ENCODE measurements at regions not wholly inside any gene's neighbourhood (a gene's known extent, or its start where the extent isn't known, plus 50 kb on each side); places are given as distances from the start of the nearest gene placed in this dataset.

DNA sequence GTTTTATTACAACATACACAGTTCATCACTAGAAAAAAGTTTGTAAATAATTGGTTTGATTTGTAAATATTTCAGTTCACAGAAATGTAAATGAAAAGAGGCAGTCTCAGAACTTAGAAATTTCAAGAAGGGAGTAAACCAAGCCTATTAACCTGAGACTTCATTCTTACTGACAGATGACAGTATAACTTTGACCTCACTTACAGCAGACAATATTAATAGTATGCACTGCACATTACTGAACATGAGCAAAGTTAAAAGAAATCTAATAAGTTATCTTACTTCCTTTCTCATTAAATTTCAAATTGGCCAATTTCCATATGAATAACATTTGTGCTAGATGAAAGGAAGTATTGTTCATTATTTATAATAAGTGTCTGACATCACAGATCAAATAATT is 235.8 kb downstream of the SLC6A15 start:
- DNase-seq (ENCODE audit: low spot score), result no peak

DNA sequence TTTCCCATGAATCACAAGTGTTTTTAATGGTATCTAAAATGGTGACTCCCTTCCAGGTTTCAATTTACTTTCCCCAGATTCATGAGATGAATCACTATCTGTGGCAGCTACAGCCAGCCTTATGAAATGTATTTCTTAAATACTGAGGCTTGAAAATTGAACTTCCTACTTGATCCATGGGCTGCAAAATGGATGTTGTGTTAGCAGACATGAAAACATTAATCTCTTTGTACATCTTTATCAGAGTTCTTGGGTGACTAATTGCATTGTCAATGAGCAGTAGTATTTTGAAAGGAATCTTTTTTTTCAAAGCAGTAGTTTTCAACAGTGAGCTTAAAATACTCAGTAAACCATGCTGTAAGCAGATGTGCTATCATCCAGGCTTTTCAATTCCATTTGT is 250.8 kb downstream of the SLC6A15 start:
- peak; percentile 21 for DNase-seq (ENCODE audit: low spot score)

DNA sequence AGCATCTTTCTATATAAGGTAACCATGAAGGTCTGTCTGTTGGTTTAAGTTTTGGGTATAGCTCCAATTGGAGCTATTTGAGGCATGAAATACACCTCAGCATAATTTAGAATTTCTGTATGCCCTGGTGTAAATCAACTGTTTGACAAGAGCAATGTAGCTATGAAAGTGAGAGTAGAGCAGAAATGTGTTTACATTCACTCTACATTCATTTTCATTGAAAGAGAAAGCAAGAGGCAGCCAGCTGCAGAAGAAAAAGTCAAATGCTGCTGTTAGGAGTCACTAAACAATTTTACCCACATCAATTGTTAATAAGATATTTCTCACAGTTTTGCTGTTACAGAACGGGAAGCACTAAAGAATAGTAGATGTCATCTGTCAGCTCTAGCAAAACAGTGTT is 252.5 kb downstream of the SLC6A15 start:
- no peak for DNase-seq (ENCODE audit: low spot score)

DNA sequence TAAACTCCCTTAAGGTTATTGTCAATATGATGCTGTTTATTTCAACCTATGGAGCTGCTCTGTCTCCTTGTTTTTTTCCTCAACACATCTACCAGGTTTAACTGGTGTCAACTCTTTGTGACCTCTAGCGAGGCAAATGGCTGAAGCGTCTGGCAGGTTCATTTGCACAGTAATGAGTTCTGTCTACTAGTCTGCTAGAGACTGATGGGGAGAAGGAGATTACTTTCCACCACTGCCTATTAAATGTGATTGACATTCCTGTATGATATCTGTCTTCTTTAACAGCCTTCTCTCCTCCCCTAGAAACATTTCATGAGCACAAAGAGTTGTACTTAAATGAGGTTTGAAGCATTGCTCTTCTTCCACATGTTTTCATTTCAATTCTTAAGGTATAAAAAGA is 253.7 kb downstream of the SLC6A15 start:
- DNase-seq (ENCODE audit: low spot score), result no peak

DNA sequence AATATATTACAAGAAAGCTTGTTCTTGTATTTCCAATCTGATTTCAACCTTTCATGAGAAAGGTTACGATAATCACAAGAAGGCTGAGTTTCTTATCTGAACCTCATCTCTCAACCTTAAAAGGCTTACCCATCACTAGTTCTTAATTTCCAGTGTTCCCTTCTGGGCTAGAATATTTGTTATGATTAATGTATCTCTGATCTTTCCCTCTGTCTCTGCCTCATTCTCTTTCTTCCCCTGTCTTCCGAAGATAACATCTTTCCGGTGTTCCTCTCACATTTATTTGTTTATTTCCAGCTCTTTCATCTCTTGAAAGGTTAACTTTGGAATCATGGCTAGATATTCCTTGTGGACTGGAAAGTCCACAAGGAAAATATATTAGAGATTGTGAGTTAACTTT is 255.9 kb downstream of the SLC6A15 start:
- no peak for DNase-seq (ENCODE audit: low spot score)

DNA sequence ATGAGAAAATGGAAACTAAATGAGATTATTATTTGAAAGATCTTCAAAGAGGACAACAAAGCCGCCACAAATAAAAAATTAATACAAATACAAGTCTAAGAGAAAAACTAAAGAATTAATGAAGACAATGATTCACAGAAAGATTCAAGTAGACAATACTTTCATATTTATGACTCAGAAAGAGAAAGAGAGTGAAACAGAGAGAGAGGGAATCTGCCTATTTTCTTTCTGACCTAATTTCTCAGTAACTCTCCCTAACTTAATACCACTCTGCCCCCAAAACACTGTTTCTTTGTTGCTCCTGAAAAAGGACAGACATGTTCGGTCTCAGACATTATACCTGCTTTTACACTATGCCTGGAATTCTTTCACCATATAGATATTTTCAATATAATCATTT is 259.1 kb downstream of the SLC6A15 start:
- DNase-seq (ENCODE audit: low spot score), result no peak

DNA sequence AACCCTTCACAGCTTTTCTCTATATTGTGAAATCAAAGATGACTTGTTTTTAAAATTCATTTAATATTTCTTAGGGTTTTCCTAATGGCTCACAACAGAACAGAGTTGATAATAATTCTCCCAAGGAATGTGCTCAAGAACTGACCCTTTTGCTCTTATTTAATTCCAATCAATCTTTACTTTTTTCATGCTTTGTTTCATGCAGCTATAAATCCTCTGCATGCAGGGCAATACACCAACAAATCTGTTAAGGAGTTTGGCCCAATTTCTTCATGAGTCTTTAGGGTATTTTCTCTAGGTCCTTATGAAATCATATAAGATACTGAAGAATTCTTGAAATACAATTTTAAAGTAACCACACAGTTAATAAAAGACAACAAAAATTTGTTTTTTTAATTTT is 264.2 kb downstream of the SLC6A15 start:
- DNase-seq (ENCODE audit: low spot score), result no peak

DNA sequence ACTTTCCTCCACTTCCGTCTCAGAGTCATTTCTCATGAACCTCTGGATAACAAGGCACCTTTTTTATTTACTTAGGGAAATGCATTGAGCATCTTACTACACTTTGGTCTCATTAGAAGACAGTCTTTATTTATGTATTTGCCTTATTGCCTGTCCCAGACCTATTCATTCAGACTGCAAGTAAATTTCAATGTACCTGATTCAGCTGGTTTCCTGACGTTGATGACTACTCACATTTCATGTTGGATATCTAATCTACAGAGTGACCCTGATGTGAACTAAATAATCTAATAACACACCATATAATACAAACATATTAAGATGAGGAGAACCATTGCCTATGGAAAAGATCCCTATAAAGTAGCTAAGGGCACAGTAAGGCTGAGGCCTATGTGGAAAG is 267.7 kb downstream of the SLC6A15 start:
- no peak for DNase-seq (ENCODE audit: low spot score)

DNA sequence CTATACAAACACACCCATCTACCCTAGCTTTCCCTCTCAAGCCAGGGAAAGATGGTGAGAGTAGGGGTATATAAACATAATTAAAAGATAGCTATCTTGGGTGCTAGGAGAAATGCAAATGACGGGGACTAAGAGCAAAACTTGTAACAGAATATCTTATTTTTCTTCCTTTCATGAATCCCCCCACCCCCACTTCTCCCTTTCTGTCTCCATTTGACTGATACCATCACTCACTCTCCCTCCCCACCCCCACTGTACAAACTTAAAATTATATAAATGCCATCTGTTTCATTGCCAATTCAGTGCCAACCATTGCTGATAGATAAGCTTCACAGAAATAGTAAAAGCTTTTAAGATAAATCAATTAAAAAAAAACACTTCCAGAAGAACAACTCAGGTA is 268.6 kb downstream of the SLC6A15 start:
- no peak for DNase-seq (ENCODE audit: low spot score)

DNA sequence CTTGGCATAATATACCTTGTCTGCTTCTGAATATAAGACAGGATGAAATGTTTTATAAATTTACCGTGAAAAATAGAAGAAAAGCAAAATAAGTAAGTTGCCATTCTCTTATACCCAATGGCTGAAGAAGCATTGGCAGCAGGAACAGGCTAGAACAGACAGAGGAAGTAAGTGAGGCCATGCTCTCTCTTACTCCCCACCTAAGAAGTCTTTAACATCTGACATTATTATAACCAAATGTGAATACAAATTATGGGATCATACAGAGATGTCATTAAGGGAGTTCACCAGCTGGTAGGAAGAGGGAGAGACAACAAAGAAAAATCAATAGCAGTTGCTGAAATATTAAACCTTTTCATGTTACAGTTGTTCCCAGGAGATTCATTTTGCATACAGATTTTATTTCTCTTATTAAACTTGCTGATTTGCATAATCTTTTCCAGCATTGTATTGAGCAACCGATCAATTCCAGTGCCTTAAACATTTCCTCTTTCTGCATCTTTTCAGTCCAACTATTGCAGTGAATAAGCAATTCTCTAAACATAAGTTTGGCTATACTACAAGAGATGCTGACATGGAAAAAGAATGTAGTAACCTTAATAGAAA is 270.6 kb downstream of the SLC6A15 start:
- no peak for DNase-seq (ENCODE audit: low spot score)

DNA sequence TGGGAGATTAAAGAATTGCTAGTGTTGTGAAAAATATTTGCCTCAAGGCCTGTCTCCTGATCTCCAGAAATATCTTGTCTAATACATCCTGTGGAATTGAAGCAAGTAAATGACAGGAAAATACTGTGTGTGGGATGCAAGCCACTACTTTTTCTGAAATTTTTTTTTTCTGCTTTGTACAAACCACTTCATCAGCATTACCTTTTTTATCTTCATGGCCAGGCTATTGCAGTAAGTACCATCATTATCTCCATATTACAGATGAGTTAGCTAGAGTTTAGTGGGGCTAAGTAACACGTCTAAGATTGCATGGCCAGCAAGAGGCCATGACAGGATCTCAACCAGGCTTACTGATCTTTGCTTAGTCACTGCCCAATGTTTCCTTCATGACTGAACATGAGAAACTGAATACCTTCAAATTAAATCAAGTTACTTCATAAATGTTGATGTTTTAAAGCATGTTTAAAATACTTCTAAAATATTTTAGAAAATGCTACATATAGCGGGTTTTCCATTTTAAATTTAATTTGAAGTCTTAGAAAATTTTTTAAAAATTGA is 273.7 kb downstream of the SLC6A15 start:
- no peak for DNase-seq (ENCODE audit: low spot score)

DNA sequence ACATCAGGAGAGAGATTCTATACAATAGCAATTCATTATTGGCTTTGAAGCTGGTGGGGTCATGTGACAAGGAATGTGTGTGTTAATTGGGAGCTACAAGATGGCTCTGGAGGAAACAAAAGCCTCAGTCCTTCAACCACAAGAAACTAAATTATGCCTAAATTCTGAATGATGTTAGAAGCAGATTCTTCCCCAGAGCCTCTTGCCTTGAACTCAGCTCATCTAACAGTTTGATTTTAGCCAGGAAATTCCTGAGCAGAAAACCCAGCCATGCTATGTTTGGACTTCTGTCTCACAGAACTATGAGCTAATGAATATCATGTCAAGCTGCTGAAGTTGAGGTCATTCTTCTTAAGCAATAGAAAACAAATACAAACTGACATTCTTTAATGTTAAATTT is 274.7 kb downstream of the SLC6A15 start:
- DNase-seq (ENCODE audit: low spot score), result no peak

DNA sequence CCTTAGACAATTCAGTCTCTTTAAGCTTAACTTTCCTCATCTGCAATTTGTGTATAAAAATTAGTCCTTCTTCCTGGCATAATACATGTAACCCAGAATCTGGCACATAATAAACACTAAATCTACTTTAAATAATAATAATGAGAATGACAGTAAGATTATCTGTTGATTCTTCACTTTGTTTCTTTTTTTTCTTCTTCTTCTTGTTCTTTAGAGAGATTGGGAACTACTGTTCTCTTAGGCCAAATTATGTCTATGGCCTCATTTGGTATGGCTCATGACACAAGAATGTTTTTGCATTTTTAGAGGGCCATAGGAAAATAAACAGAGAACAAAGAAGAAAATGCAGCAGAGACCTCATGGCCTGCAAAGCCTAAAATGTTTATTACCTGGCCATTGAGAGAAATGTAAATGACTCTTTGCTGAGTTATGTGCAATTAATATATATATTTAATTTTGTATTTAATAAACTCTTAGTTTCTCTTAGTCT is 275.8 kb downstream of the SLC6A15 start:
- DNase-seq (ENCODE audit: low spot score), result no peak

DNA sequence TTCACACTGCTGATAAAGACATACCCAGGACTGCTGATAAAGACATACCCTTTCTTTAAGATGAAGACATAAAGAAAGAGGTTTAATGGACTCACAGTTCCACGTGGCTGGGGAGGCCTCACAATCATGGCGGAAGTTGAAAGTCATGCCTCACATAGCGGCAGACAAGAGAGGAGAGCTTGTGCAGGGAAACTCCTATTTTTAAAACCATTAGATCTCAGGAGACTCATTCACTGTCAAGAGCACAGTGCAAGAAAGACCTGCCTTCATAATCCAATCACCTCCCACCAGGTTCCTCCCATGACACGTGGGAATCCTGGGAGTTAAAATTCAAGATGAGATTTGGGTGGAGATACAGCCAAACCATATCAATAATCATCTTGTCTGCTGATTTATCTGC is 278.1 kb downstream of the SLC6A15 start:
- DNase-seq (ENCODE audit: low spot score), result no peak

DNA sequence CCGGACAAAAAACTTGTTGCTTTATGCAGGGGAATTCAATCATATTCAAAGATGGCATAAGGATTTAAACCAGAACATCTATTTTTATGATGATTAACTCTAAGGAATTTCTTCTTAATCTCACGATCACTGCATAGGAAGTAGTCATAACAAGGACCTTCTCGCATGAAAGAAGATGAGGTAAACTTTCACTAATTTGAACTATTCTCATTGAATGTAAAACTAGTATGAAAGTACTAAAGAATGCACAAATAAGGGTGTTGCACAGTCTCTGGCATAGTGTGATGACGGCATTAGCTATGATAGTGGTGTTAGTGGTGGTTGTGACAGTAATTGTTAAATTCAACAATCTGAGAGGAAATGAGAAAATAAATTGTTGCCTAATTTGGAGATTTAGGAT is 280.0 kb downstream of the SLC6A15 start:
- DNase-seq (ENCODE audit: low spot score), result no peak

DNA sequence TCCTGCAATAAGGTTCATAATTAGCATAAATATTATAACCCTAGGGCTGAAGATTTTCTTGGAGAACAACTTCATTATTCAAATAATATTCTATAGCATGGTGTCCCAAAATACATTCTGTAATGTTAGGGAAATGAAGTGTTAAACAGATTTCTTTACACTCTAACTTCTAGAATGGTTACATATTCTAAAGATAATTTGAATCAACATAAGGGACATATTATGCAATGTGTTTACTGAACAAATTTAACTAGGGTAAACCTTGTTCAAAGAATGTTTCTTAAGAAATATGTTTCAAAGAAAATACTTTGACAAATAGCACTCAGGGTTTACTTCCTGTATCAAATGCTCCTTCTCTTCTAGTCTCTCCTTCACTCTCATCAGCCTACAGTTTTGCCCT is 281.6 kb downstream of the SLC6A15 start:
- no peak for DNase-seq (ENCODE audit: low spot score)

DNA sequence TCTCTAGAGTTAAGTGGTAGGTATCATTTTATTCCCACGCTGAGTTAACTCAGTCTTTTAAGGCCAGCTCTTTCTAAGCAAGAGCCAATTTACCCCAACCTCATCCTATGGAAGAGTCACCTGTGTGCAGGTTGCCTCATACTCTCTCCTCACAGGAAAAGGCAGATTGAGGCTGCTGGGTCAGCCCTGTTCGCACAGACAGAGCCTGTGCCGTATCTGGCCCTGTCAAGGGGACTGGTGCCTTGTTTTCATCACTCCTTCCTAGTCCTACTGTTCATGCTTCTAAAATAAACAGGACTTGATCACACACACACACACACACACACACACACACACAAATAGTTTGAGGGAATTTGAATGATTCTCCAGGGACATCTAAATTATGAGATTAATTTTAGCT is 285.0 kb downstream of the SLC6A15 start:
- DNase-seq (ENCODE audit: low spot score), result no peak

DNA sequence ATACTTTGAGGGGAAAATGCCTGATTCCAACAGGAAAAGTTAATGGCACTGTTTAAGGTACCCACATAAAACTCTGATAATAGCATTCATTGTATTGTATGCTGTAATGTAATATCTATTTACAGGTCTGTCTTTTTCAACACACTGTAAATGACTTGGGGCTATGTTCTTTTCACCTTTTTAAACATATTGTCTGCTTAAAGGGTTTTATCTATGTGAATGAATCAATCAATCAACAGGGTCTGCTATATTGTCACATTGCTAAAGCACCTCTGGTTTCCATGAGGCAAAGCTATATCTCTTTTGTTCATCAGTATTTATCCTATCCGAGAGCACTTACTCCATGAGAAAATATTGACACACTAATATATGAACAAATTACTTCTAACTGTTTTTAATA is 288.0 kb downstream of the SLC6A15 start:
- no peak for DNase-seq (ENCODE audit: low spot score)

DNA sequence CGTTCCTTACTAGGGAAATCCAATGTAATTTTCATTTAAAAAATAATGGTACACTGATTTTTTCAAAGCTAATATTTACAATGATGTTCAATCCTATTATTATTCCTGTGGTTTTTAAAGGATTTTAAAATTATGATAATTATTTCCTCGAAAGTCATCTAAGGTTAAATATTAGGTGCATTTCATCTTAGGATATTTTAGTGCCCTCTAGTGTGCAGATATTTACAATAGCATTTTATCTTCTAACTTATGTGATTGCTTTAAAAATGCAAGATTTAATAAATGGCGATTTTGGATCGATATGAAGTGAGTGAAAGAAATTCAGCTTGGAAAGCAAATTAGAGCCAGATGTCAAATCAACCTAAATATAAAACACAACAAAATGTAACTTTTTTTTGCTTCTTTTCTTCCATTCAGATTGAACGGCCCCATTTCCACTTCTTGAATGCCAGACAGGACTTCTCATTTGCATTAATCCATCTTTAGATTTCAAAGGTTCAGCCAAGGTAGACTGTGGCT is 293.5 kb downstream of the SLC6A15 start:
- DNase-seq (ENCODE audit: low spot score), result no peak

DNA sequence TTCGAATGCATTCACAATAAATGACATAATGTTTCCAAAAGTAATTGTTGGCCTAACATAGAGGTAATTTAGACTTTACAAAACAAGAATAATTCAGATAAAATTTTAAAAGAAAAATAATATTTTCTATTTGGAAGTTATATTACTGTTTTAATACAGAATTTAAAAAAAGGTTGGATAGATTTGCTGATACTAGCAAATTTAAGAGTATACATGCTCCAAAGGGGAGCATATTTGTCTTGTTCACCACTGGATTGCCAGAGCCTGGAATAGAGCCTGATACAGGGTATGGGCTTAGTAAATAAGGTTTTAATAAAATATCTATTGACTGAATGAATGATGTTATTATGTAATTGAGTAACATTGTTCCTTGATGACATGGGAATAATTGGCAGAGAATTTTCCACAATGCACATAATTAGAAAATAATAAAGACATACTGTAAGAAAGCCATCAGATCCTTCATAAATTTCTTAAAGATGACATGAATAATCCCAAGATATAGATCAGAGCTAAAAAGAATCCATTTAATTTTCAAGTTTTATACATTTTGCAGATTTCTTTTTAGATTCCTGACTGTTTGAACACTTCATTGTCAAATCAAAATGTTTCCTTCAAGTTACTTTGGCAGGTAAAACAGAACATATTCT is 305.3 kb downstream of the SLC6A15 start:
- no peak for DNase-seq (ENCODE audit: low spot score)

DNA sequence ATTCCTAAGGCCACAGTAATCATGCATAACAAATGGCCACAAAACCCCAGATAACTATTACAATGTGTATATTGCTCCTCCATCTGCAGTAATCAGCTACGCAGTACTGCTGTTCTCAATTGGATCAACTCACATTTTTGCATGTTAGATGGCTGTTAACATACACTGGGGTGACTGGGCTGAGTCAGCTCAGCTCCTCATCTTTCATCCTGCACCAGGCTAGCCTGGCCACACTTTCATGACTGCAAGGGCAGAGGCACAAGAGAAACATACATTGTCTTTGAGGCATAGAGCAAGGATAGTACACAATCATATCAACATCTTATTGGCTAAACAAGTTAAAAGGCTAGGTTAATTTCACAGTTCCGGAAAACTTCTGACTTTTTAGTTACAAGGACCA is 306.6 kb downstream of the SLC6A15 start:
- no peak for DNase-seq (ENCODE audit: low spot score)

DNA sequence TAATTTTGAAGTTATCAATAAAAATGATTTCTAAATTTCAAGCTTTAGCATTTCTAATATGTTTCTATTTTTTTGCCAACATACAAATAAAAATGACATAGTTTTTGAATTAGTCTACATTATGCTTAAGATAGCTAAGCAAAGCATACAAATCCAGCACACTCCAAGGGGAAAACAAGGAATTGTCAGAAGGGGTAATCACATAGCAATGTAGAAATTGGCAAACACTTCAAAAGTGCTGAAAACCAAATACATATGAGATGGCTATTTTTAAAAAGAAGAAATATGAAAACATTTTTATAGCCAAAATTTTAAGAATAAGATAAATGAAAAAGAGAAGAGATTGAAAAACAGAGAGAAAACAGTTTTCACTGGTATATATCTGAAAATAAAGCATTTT is 308.0 kb downstream of the SLC6A15 start:
- DNase-seq (ENCODE audit: low spot score), result no peak

DNA sequence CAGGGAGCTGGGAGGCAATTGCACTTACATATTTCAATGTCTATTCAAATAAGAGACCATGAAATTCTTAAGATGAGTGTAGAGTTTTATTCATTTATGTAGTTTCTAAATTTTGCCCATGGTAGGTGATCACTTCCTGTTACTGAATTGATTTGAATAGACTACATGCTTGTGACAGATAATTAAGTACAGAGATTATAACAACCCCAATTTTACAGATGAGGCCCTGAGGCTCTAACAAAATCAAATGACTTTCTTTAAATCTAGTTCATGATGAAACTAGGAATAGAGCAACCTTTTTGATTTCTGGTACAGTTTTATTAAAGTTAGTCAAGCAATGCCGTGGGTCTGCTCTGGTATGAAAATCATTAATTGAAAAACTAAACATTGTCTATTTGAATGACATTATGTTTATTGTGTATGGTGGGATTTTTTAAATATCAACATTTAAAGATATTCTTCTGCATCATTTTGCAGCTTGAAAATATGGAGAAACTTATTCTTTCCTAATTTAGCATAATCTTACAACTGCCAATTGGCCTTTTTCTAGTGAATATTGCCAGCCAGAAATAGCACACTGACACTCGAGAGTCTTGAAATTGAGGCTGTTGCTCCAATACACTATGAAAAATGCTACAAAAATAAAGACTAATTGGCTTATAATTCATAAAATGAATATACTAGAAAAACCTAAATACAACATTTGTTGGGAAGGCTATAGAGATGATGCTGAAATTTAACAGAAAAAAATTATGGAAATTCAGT is 308.9 kb downstream of the SLC6A15 start:
- no peak for DNase-seq (ENCODE audit: low spot score)

Measured in A172 (cell line).